Umbilical cord (tissue), 1 donor: ENCODE measurements at regions not wholly inside any gene's neighbourhood (a gene's known extent, or its start where the extent isn't known, plus 50 kb on each side); places are given as distances from the start of the nearest gene placed in this dataset.

Source experiments
- DNase-seq: peaks from one replicate; pipeline ENCODE4 v3.0.0-alpha.2; 2015; ENCODE audit warnings: low spot score

- DNase-seq: no peak
Observed at GRCh38 chr12:132395192-132395907, 66.0 kb upstream of the GALNT9 start.

DNA sequence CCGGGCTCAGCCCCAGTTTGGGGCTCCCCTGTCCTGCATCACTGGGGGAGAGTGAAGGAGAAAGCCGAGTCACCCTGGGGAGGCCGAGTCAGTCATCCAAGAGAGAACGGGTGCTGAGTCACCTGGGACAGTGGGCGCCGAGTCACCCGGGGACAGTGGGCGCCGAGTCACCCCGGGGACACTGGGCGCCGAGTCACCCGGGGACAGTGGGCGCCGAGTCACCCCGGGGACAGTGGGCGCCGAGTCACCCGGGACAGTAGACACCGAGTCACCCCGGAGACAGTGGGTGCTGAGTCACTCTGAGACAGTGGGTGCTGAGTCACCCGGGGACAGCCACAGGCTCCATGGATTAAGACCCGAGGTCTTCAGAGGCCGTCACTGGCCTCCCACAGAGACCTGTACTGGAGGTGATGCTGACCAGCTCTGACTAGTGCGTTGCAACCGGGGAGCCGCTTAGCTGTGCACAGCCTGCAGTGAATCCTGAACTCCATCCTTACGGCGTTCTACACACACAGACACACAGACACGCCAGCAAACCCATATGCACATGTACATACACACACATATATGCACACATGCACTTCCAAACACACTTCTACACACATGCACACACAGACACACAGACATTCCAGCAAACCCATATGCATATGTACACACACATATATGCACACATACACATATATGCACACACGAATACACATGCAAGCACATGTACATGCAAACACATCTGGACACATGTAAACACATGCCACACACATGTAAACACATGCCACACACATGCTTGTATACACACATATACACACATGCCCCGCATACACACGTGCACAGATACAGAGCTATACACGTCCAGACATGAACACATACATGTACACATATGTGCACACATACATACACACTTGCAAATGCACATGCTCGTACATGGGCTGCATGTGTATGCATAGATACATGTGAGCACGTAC, 64.9 kb upstream of the GALNT9 start:
- no peak for DNase-seq

DNA sequence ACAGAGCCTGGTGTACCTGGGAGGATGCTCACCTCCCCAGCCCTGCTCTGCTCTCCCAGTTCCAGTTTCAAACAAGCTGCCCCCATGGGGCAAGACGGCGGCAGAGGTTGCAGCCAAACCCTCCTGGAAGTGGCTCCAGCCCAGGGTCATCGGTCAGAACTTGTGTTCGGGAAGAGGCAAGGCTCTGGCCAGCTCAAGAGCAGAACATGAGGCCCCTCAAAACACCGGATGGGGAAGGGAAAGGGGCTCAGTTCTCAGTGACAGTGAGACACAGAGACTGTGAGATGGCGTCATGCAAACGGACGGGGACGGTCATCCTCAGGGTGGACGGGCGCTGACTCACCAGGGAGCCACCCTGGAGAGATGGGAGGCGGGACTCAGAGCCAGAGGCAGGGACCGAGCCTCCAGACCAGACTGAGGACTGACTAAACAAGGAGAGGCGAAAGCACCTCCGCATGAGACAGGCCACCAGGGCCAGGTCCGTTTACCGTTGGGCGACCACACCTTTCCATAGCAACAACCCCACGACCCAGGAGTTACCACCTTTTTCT, 63.9 kb upstream of the GALNT9 start:
- DNase-seq: no peak

- DNase-seq: no peak
Observed at GRCh38 chr12:132392389-132393244, 63.2 kb upstream of the GALNT9 start.

DNA sequence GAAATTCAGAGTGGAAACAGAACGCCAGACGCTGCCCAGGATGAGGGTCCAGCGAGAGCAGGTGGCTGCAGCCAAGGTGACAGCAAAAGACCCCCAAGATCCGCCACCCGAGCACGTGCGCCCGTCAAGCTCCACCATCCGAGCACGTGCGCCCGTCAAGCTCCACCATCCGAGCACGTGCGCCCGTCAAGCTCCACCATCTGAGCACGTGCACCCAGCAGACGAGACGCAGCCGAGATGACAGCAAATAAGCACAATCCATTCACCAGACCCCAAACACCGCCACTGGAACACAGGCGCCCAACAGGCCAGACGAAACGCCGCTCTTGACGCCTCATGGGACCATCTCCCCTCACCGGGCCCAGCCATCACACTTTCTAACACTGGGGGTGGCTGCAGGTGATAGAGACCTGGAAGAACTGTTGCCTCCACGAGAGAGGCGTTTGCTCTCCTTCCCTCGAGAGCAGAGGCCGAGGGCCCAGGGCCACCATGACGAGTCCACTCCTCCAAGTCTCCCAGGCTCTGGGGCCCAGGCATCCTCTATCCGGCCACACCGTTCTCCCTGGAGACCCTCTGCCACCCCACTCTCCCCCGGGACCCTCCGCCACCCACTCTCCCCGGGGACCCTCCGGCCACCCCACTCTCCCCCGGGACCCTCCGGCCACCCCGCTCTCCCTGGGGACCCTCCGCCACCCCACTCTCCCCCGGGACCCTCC, 62.1 kb upstream of the GALNT9 start:
- DNase-seq: no peak

DNA sequence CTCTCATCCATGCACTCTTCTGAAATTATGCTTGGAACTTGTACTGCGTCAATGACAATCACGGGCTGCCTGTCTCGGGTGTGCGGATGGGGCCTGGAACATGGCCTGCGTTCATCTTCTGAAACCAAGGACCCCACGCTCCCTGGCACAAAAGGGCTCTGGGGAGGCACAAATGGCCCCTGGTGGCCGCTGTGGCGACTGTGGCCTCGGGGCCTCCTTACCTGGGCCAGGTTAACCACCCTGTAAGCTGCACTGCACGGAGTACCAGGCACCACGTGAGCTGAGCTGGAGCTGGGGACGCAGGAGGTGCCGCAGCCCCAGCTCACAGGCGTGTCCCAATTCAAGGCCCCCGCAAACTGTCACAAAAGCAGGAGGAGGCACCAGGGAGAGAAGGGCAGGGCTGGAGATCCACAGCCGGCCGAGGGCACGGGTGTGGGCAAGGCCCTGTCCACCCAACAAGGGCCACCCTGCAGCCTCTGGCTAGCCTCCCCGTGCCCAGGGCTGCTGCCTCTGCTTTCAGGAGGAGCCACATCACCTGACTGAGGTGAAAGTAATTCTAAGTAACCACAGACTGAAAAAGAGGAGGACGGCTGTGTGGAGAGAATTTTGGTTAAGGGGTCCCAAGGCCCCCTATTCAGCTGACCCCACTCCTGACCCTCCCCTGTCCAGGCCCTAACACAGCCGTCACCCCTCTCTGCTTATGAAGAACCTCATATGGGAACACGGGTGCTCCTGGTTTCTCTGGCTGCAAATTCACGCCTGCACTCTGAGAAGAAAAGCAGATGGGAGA, 61.1 kb upstream of the GALNT9 start:
- DNase-seq: no peak

DNA sequence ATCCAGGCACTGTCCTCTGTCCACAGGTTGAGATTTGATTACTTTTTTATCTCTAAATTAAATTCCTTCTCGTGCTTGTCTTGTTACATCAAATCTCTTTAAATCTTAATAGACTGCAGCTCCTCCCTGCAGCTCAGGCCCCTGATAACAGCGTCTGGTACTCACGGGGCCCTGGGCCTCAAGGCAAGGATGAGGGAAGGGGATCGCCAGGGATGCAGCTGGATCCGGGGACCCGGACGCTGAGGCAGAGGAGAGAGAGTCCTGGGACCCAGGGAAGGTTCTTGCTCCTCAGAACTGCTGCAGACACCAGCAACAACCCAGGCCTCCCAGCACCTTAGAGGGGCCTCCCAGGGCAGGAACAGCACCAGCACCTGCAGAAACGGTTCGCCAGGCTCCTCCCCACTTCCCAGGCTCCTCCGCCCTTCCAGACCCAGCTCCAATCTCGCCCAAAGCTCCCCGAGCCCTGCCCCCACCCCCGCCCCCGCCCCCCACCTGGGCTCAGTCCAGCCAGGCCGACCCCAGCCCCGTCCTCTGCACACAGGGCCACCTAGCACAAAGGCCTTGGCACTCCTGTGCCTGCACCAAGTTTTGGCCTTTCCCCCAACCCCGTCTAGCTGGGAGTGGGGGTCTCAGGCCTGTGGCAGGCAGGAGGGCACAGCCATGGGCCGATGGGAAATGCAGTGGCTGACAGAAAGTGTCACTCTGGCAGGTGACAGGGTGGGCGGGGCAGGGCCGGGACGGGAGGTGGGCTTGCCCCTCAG, 60.3 kb upstream of the GALNT9 start:
- no peak for DNase-seq

GRCh38 chr12:132389026-132389425, 59.6 kb upstream of the GALNT9 start:
- no peak for DNase-seq

GRCh38 chr12:132388379-132389015, 59.1 kb upstream of the GALNT9 start:
- DNase-seq: no peak

DNA sequence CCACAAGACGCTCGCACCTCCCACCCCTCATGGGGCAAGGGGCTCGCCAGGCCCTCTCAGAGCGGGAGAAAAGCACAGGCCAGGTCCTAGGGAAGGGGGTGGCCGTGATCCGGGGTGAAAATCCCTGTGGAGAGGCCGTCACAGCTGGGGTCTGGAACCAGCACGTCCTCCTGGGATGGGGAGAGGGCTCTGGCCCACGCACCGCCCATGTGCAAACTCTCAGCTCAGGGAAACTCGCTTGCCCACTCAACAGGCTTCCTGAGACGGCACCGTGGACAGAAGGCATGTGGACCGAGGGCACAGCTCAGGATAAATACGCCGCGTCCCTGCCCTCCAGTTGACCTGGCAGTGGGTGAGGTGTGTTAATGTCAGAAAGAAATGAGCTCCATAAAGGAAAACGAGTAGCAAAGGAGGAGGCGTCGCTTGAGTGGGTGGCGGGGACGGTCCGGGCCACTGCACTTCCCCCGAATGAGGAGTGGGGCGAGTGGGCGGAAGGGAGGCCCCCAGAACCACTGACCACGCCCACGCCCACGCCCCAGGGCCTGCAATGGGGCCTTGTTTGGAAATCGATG, 57.6 kb upstream of the GALNT9 start:
- no peak for DNase-seq

DNA sequence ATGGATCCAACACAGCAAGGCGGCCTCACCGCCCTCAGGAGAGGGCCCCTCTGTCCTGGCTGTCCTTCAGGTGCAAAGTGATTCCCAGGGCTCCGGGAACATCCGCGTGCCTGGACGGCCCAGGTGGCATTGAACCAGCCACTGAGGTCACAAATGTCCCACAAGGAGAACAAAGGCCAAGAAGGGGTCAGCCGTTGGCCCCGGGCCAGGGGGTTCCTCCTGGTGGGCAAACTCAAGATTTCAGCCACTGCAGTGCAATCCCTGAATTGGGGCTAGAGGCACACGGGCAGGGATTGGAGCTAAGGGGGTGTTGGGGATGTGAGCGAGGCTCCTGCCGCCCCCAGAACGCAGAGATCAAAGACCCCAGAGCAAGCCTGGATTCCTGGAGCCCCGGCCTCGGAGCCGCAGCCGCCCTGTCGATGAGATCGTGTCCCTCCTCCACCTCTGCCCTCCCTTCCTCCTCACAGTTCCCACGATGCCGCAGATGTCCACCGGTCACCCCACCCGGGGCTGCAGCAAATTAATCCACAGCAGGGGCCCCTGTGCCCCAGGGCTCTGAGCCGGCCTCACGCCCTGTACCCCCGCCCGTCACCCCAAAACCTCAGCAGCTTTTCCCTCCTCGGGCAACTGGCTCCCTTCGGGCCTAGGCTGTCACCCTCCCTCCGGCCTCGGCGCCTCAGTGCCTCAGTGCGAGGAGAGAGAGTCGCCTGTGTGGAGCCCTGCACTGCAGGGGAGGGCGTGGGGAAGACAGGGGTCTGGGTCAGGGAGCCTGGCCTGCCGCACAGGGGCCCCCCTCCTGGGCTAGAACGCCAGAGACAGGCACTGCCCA, 56.7 kb upstream of the GALNT9 start:
- no peak for DNase-seq

DNA sequence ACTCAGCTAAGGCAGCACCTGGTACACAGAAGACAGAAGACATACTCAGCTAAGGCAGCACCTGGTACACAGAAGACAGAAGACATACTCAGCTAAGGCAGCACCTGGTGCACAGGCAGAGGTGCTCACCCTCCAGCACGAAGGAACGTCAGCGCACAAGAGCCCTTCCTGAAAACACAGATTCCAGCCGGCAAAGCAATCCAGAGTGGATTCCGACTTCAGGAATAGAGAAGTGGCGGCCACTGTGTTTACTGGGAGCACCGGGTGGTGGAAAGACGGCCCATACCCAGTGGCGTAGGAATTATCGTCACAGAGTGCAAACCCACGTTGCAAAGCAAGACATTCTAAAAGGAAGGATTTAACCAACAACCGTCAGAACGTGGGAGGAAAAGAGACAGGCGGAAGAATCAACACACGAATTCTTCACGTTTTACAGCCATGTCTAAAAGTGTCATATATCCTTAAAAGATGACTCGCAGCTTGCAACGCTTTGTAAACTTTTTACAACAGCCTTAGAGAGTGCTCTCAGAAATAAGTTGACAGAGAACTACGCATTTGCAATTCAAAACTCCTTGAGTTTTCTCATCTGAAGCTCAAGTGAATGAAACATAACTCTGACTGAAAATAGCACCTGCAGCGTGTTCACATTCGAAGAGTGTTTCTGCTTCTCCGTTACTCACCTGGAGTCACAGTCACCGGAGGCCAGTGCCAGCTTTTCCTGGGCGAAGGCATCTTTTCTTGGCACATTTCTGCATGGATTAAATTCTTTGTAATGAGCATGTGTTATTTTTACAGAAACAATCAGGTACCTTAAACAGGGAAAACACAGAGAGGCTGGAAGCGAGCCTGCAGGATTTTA, 55.8 kb upstream of the GALNT9 start:
- DNase-seq: no peak

- DNase-seq: no peak
Observed at GRCh38 chr12:132380641-132381040, 51.3 kb upstream of the GALNT9 start.

DNA sequence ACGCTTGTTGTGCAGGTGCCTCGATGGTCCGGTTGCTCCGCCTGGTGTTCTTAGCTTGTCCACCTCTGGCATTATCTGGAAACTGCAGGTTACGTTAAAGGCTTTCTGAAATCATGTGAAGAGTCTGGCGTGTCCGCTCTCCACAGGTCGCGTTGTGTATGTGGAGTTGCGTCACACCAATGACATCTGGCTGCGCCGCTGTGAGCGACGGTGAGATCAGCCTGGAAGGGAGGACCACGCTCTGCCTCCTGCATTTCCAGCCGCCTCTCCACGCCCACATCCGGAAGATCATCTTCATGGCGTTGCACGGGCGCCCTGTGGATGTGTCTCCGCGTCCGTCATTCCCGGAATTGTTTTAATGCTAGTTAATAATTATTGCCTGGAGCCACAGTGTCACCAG, 50.6 kb upstream of the GALNT9 start:
- no peak for DNase-seq

GRCh38 chr12:132379576-132379975, 50.2 kb upstream of the GALNT9 start:
- DNase-seq: no peak
